Right lobe of liver (tissue), 4 donors: ENCODE measurements at regions not wholly inside any gene's neighbourhood (a gene's known extent, or its start where the extent isn't known, plus 50 kb on each side); places are given as distances from the start of the nearest gene placed in this dataset.

Experiments used
- CTCF ChIP-seq, 4 donors: fragments of 200-600 bp in 3 of 4; fragments of 450-650 bp in 1 of 4; IDR thresholded peaks; one replicate each; pipeline versions ENCODE4 v1.5.1 to v1.8.0; 2016 to 2022; ENCODE audit warnings: antibody characterized with exemption in 4 of 4, mild to moderate bottlenecking in 2 of 4
- POLR2A ChIP-seq: fragments of 450-650 bp; IDR thresholded peaks from one replicate; pipeline ENCODE4 v1.6.1; 2017; ENCODE audit warnings: antibody characterized with exemption, mild to moderate bottlenecking
- donor health status: DM: no; HTN: no; CAD: no.
- donor health status: DM: no; HTN: no; CAD: no.
- donor health status: DM: no; HTN: yes; CAD: no.

GRCh38 chr4:134955059-134955458, 753.5 kb upstream of the PABPC4L start:
- no peak for TF ChIP-seq POLR2A
- no peak for TF ChIP-seq CTCF (IDR thresholded peaks at IDR 0.05)
